MM.1S (cell line): ENCODE measurements at regions not wholly inside any gene's neighbourhood (a gene's known extent, or its start where the extent isn't known, plus 50 kb on each side); places are given as distances from the start of the nearest gene placed in this dataset.

Experiments used
- EZH2 ChIP-seq: fragments of 300-600 bp; sonication (generic); optimal IDR thresholded peaks from 2 replicates; pipeline ENCODE3; 2017; ENCODE audit warnings: low read depth, mild to moderate bottlenecking, antibody characterized with exemption, low read length, mixed read lengths
- TF ChIP-seq, protein P1 (sequence below): fragments of 300-600 bp; sonication (generic); IDR thresholded peaks from 2 replicates; pipeline ENCODE4 v1.5.1; 2016; ENCODE audit warnings: antibody characterized with exemption, low read length, mixed read lengths

DNA sequence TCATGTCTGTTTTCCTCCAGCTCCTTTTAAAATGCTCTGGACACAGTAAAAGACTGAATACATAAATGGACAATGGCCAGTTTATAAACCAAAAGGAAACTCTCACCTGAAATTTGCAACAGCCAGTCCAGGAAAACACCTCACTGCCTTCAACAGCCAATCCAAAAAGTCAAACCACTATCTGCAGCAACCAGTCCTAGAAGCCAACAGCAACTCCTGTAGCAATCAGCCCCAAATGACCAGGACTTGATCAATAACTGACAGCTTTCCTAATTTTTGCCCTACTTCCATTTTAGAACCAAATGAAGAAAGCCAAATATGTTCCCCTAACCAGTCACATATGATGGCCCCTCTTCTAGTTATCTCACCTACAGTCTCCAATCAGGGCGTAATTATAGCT, 309.5 kb upstream of the CPXCR1 start:
- TF ChIP-seq, protein P1, sequence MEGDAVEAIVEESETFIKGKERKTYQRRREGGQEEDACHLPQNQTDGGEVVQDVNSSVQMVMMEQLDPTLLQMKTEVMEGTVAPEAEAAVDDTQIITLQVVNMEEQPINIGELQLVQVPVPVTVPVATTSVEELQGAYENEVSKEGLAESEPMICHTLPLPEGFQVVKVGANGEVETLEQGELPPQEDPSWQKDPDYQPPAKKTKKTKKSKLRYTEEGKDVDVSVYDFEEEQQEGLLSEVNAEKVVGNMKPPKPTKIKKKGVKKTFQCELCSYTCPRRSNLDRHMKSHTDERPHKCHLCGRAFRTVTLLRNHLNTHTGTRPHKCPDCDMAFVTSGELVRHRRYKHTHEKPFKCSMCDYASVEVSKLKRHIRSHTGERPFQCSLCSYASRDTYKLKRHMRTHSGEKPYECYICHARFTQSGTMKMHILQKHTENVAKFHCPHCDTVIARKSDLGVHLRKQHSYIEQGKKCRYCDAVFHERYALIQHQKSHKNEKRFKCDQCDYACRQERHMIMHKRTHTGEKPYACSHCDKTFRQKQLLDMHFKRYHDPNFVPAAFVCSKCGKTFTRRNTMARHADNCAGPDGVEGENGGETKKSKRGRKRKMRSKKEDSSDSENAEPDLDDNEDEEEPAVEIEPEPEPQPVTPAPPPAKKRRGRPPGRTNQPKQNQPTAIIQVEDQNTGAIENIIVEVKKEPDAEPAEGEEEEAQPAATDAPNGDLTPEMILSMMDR, result no peak
- TF ChIP-seq EZH2, result no peak
